NCI-H2171 treated with DMSO at 0.1 percent for 48 hours (cell line): ENCODE measurements at regions not wholly inside any gene's neighbourhood (a gene's known extent, or its start where the extent isn't known, plus 50 kb on each side); places are given as distances from the start of the nearest gene placed in this dataset.
"Not testable (repeated sequence)": the region's sequence is repeated elsewhere in the genome, so short reads cannot be mapped to it uniquely, and the experiment has no call there.

Source experiments
- DNase-seq: peaks from one replicate; lab custom pipeline; 2025; lab: John Stamatoyannopoulos, UW

DNA sequence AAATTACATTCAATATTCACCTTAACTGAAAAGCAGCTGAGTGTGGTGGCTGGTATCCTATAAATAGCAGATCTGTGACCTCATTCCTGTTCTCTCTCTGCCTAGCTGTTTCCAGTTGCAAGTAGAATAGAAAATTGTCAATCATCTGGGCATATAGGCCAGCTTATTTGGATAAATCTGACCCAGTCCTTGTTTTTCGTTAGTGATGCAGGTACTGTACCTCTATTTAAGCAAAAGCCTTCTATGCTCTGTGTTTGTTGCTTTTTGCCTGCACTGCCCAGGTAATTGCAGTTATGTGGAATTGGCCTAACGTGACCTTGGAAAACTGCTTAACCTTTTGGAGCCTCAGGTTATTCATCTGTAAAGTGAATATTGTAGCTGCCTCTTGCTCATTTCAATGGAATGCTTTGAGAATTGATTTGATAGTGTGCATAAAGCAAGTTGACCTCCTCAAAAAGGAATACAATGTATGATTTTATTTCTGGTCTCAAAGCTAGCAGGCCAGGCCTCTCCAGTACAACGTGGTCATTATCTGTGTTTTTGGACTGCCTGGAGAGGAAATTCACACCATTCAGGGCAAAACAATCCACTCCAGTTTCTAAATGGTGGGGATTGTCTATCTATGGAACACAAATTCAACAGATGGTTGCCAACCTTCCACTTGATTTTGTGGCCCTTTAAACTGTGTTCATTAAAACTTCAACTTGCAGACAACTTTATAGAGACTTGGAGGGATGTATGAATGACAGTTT, 508.7 kb upstream of the CITED2 start:
- DNase-seq, result peak; percentile 16

DNA sequence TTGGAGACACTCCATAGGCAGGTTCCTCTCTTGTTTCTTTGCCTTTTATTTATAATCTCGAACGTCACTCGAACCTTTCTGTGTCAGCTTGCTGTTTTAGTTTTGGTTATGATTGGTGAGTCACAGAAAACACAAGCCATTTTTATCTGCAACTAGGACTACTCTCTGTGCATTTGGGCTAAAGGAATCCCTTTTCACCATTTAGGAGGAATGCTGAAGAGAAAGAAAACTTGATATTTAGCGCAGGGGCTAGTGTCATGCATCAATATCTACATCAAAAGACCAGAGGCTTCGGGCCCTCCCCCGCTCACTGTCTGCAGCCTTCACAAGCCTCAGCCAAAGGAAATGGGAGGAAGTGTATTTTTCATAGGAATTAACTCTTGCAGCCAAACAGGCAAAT, 507.8 kb upstream of the CITED2 start:
- DNase-seq, result no peak

- peak; percentile 70 for DNase-seq
Observed at GRCh38 chr6:139881728-139882211, 507.3 kb upstream of the CITED2 start.

GRCh38 chr6:139881236-139881635, 506.8 kb upstream of the CITED2 start:
- peak; percentile 81 for DNase-seq

GRCh38 chr6:139879823-139880356, 505.4 kb upstream of the CITED2 start:
- no peak for DNase-seq

DNA sequence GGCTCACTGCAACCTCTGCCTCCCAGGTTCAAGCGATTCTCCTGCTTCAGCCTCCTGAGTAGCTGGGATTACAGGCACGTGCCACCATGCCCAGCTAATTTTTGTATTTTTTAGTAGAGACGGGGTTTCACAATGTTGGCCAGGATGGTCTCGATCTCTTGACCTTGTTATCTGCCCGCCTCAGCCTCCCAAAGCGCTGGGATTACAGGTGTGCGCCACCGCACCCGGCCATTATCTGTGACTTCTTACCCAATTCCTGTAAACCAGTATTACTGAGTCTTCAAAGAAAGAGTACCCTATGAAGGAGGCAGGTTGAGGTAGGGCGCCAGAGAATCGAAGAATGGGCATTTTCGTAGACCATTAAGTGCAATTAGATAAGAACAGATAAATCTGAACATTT, 504.8 kb upstream of the CITED2 start:
- DNase-seq, result not testable (repeated sequence)

- no peak for DNase-seq
Observed at GRCh38 chr6:139877828-139878405, 503.5 kb upstream of the CITED2 start.

DNA sequence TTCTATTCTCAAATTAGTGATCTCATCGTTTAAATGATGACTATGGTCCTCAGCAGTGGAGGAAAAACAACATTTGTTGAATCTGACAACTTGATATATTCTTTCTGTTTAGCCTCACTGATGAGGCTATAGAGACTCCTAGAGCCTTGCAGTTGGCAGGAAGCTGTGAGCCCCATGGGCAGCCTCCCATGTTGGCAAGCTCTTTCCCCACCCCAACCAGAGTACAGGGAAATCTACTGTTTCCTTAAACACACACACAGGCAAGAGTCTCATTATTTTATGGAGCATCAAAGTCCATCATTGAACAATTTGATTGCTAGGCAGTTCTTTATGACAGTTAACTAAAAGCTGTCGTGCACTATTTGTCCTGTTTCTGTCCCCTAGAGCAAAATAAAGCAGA, 498.2 kb upstream of the CITED2 start:
- DNase-seq, result no peak

DNA sequence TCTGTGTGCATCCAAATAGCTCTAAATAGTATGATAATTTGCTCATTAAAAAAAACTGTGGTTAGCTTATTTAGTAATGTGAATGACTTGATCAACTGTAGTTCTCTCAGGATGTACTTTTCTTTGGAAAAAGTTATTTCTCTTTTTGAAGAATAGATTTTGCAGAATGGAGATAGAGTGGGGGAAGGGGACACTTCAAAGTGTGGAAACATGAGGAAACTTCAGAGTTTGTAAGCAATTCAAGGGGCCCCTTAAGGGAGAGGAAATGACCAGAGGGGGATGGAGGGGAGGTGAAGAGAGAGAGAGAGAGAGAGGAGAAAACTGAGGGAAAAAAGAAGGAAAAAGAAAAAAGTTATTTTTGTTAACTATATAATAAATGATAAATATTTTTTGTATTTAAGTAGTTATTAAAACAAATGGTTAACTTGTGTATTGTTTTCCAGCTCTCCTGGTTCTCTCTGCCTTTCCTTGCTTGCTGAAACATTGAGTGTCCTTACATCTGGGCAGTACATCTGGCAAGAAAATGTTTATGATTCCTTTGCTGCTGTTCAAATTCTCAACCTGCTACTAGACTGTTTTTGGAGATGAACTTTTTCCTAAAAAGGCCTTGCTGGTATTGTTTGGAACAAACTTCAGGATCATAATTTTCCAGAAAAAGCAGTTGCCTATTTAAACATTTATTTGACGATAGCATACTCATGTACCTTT, 497.5 kb upstream of the CITED2 start:
- no peak for DNase-seq

- no peak for DNase-seq
Observed at GRCh38 chr6:139871165-139871710, 496.8 kb upstream of the CITED2 start.

- no peak for DNase-seq
Observed at GRCh38 chr6:139868576-139868975, 494.1 kb upstream of the CITED2 start.

- DNase-seq, result no peak
Observed at GRCh38 chr6:139863964-139864363, 489.5 kb upstream of the CITED2 start.

DNA sequence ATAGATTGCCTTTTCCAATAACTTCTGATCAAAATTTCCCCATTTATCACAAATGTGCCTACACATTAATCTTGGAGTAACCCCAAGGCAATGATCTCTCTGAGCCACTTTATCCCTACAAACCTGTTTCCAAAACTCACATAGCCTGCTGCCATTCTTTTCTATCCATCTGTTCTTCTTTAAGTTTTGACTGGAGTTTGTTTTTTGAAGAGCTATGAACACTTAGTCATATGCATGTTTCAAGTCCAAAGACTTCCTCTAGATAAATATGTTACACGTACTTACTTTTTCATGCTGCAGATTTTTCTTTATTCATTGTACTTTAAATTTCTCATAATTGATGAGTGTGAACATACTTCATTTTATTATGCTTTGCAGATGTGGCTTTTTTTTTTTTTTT, 488.9 kb upstream of the CITED2 start:
- DNase-seq, result peak; percentile 8

- no peak for DNase-seq
Observed at GRCh38 chr6:139862311-139862710, 487.9 kb upstream of the CITED2 start.

DNA sequence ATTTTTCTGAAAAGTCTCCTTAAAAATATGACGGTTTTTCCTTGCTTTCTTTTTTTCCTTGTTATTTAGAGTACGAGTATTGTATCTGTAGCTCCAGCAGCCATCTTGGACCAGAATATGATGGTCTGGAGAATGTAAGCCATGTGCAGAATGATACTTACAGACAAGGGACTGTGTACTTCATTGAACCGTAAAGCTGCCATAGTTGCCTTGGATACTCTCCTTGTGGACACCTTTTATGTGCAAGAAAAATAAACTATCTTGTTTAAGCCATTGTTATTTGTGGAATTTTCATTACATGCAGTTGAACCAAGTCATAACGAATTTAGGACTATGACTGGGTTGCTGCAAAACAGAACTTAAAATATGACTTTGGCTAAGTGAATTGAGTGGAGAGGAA, 485.8 kb upstream of the CITED2 start:
- no peak for DNase-seq

GRCh38 chr6:139858429-139858828, 484.0 kb upstream of the CITED2 start:
- DNase-seq, result no peak

DNA sequence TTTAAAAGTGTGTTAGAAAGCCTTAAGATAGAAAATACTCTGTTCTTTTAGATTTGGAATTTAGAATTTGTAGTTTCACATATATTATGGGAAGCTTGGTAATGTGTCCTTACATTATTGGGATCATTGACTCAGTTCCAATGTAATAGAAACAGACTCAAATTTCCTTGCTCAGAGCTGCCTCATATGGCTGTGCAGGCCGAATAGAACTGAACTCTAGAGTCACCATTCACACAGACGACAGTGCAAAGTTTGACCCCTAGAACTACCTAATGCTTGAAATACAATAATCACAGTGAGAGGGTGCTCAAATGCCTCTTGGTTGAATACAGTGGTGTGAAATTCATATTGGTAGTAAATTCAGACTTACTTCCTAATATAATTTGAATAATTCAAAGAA, 482.7 kb upstream of the CITED2 start:
- DNase-seq, result no peak

- DNase-seq, result no peak
Observed at GRCh38 chr6:139856562-139856961, 482.1 kb upstream of the CITED2 start.

DNA sequence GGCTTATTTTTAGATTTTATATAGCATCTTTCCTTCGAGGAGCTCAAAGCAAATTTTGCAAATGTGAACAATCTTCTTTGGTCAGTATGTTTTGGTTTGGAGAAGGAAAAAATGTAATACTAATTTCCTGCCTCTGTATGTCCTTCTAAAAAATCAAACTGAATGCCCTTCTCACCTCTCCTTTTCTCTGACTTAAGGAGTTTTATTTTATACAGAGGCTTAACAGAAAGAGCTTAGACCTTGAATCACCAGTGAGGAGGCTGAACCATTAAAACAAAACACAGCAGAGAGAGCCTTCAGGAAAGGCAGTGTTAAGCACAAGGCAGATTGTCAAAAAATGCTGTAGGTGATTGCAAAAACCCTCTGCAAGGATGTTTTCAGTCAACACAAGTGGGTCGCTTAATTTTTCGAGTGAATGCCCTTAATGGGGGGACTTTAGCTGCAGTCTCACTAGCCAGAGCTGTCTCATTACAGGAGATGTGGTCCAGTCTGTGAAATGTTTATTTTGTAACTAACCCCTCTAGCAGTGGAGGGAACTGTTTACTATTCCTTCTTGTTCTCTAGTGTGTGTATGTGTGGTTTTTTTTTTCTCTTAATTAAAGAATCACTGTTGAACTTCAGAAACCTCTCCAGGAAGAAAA, 481.3 kb upstream of the CITED2 start:
- peak; percentile 45 for DNase-seq

DNA sequence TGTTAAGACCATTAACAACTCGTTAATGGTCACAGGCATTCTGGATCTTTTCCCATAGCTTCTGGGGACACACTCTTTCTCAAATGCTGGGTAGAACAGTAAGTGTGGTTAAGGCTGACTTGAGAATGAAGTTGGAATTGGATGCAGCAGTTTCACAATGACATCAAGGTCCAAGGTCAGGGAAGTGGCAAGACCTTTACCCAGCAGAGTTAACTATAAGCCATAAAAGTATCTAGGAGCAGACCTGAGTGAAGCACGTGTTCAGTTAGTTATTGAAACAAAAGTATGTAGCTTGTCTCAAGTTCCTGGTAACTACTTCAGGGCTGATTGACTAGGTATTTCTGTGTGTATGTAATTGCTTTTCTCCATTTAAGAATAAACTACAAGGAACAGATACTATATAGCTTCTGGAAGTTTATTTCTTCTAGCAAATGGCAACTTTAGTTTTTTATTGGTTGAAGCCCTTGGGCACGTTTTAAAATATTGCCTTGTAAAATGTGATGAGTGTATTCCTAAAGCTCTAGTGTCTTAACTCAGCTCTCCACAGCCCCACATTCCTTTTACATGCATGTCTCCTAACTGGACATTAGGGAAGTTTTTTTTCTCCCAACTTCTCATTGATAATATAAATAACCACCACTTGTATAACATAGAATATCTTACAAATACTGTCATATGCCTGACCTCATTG, 479.0 kb upstream of the CITED2 start:
- no peak for DNase-seq

GRCh38 chr6:139852488-139853140, 478.2 kb upstream of the CITED2 start:
- DNase-seq, result no peak
